HEK293 (cell line): ENCODE measurements at regions not wholly inside any gene's neighbourhood (a gene's known extent, or its start where the extent isn't known, plus 50 kb on each side); places are given as distances from the start of the nearest gene placed in this dataset.

Source experiments
- CTCF ChIA-PET: fragments of 350-600 bp; formaldehyde crosslinking; extraction: SDS; loops from one replicate; lab custom pipeline; 2021; ENCODE audit warnings: antibody characterized with exemption; lab: Yijun Ruan, JAX
- POLR2A ChIA-PET: fragments of 300-600 bp; formaldehyde crosslinking; extraction: SDS; loops from one replicate; lab custom pipeline; 2020; ENCODE audit warnings: antibody characterized with exemption, inconsistent platforms; lab: Yijun Ruan, JAX
- H3K27ac ChIP-seq: fragments of 200-500 bp; sonication (Bioruptor generic); 2 replicates; pipeline ENCODE4 v1.5.1; 2014; ENCODE audit warnings: low read depth, low read length, control low read depth, inconsistent platforms; ENCODE audit errors: extremely low read depth
- H3K36me3 ChIP-seq, 2 experiments: fragments of 200-500 bp in 1 of 2; sonication (Bioruptor generic) in 1 of 2; 1 replicate in 1 of 2; 2 replicates in 1 of 2; pipeline ENCODE4 v1.5.1; 2014 to 2017; ENCODE audit warnings: inconsistent platforms in 2 of 2, low read length in 2 of 2; ENCODE audit not compliant: control insufficient read depth in 2 of 2, insufficient read depth in 1 of 2
- H3K4me1 ChIP-seq: fragments of 200-500 bp; sonication (Bioruptor generic); 2 replicates; pipeline ENCODE4 v1.5.1; 2014; ENCODE audit warnings: mild to moderate bottlenecking, low read length, inconsistent platforms; ENCODE audit not compliant: control insufficient read depth, insufficient read depth
- H3K4me3 ChIP-seq: 2 replicates; pipeline ENCODE4 v1.5.1; 2011; ENCODE audit warnings: low read depth, mild to moderate bottlenecking, control low read depth, low read length, moderate library complexity
- H3K9me3 ChIP-seq: fragments of 200-500 bp; sonication (Bioruptor generic); 2 replicates; pipeline ENCODE4 v1.5.1; 2014; ENCODE audit warnings: low read depth, low read length, inconsistent platforms; ENCODE audit not compliant: control insufficient read depth, insufficient read depth
- FEZF1 ChIP-seq: fragments of 450-650 bp; formaldehyde crosslinking; IDR thresholded peaks from 2 replicates; pipeline ENCODE4 v1.5.1; 2016; ENCODE audit warnings: missing biosample characterization, missing genetic modification characterization
- GLIS1 ChIP-seq: fragments of 450-650 bp; formaldehyde crosslinking; IDR thresholded peaks from 2 replicates; pipeline ENCODE4 v1.5.1; 2016; ENCODE audit warnings: missing biosample characterization, missing genetic modification characterization
- HOXA7 ChIP-seq: sonication (generic); formaldehyde crosslinking; IDR thresholded peaks from 2 replicates; pipeline ENCODE4 v1.8.1; 2022; ENCODE audit warnings: missing genetic modification reagents, borderline replicate concordance
- IKZF3 ChIP-seq: fragments of 450-650 bp; IDR thresholded peaks from 2 replicates; pipeline ENCODE4 v1.5.0; 2018; ENCODE audit warnings: missing biosample characterization, mild to moderate bottlenecking, missing genetic modification characterization, moderate library complexity
- MYNN ChIP-seq: fragments of 450-650 bp; formaldehyde crosslinking; IDR thresholded peaks from 2 replicates; pipeline ENCODE4 v1.5.1; 2016; ENCODE audit warnings: missing biosample characterization, missing genetic modification characterization, borderline replicate concordance
- SETDB1 ChIP-seq: IDR thresholded peaks from one replicate; pipeline ENCODE4 v1.6.1; 2017; ENCODE audit warnings: mild to moderate bottlenecking, low read length, moderate library complexity, mixed read lengths; ENCODE audit not compliant: insufficient read length
- ZBTB21 ChIP-seq: fragments of 450-650 bp; formaldehyde crosslinking; IDR thresholded peaks from 2 replicates; pipeline ENCODE4 v1.5.1; 2017; ENCODE audit warnings: missing biosample characterization, missing genetic modification characterization
- ZEB2 ChIP-seq: fragments of 450-650 bp; formaldehyde crosslinking; IDR thresholded peaks from 2 replicates; pipeline ENCODE4 v1.5.1; 2016; ENCODE audit warnings: missing biosample characterization, missing genetic modification characterization
- ZFP3 ChIP-seq: fragments of 450-650 bp; formaldehyde crosslinking; IDR thresholded peaks from 2 replicates; pipeline ENCODE4 v1.5.1; 2016; ENCODE audit warnings: low read depth, missing biosample characterization, missing genetic modification characterization
- ZFP37 ChIP-seq: fragments of 450-650 bp; formaldehyde crosslinking; IDR thresholded peaks from 2 replicates; pipeline ENCODE4 v1.5.1; 2016; ENCODE audit warnings: missing biosample characterization, missing genetic modification characterization
- ZNF10 ChIP-seq: fragments of 450-650 bp; formaldehyde crosslinking; IDR thresholded peaks from 2 replicates; pipeline ENCODE4 v1.5.1; 2017; ENCODE audit warnings: missing biosample characterization, missing genetic modification characterization
- ZNF169 ChIP-seq: fragments of 450-650 bp; formaldehyde crosslinking; IDR thresholded peaks from 2 replicates; pipeline ENCODE4 v1.5.1; 2016; ENCODE audit warnings: missing biosample characterization, missing genetic modification characterization
- ZNF214 ChIP-seq: fragments of 450-650 bp; formaldehyde crosslinking; IDR thresholded peaks from 2 replicates; pipeline ENCODE4 v1.5.1; 2017; ENCODE audit warnings: missing biosample characterization, mild to moderate bottlenecking, missing genetic modification characterization, borderline replicate concordance
- ZNF335 ChIP-seq: fragments of 450-650 bp; formaldehyde crosslinking; conservative IDR thresholded peaks from 2 replicates; pipeline ENCODE4 v1.5.1; 2016; ENCODE audit warnings: missing biosample characterization, missing genetic modification characterization
- ZNF549 ChIP-seq: fragments of 450-650 bp; IDR thresholded peaks from 2 replicates; pipeline ENCODE4 v1.5.1; 2018; ENCODE audit warnings: missing biosample characterization, missing genetic modification characterization, mild to moderate bottlenecking, inconsistent platforms, moderate library complexity
- ZNF560 ChIP-seq: fragments of 450-650 bp; formaldehyde crosslinking; IDR thresholded peaks from 2 replicates; pipeline ENCODE4 v1.5.1; 2017; ENCODE audit warnings: missing biosample characterization, missing genetic modification characterization, borderline replicate concordance
- ZNF629 ChIP-seq: fragments of 450-650 bp; formaldehyde crosslinking; IDR thresholded peaks from 2 replicates; pipeline ENCODE4 v1.5.1; 2017; ENCODE audit warnings: missing biosample characterization, missing genetic modification characterization
- ZNF664 ChIP-seq: fragments of 450-650 bp; formaldehyde crosslinking; IDR thresholded peaks from 2 replicates; pipeline ENCODE4 v1.5.1; 2016; ENCODE audit warnings: missing biosample characterization, missing genetic modification characterization
- ZNF670 ChIP-seq: fragments of 450-650 bp; formaldehyde crosslinking; IDR thresholded peaks from 2 replicates; pipeline ENCODE4 v1.5.1; 2016; ENCODE audit warnings: missing biosample characterization, missing genetic modification characterization, low read depth
- ZNF76 ChIP-seq: fragments of 450-650 bp; formaldehyde crosslinking; IDR thresholded peaks from 2 replicates; pipeline ENCODE4; 2016; ENCODE audit warnings: low read depth, missing biosample characterization, missing genetic modification characterization, borderline replicate concordance
- ZNF791 ChIP-seq: fragments of 450-650 bp; formaldehyde crosslinking; IDR thresholded peaks from 2 replicates; pipeline ENCODE4 v1.5.1; 2016; ENCODE audit warnings: missing biosample characterization, missing genetic modification characterization
- TF ChIP-seq, protein P1 (sequence below): fragments of 450-650 bp; formaldehyde crosslinking; IDR thresholded peaks from 2 replicates; pipeline ENCODE4 v1.5.1; 2016; ENCODE audit warnings: missing biosample characterization, missing genetic modification characterization, borderline replicate concordance
- TF ChIP-seq, protein P2 (sequence below): fragments of 450-650 bp; formaldehyde crosslinking; IDR thresholded peaks from 2 replicates; pipeline ENCODE4 v1.5.1; 2017; ENCODE audit warnings: missing biosample characterization, missing genetic modification characterization
- TF ChIP-seq, protein P3 (sequence below): fragments of 450-650 bp; formaldehyde crosslinking; IDR thresholded peaks from 2 replicates; pipeline ENCODE4 v1.5.1; 2016; ENCODE audit warnings: missing biosample characterization, missing genetic modification characterization, low read depth
- TF ChIP-seq, protein P4 (sequence below): fragments of 450-650 bp; formaldehyde crosslinking; IDR thresholded peaks from 2 replicates; pipeline ENCODE4 v1.5.1; 2016; ENCODE audit warnings: missing biosample characterization, missing genetic modification characterization
- TF ChIP-seq, protein P5 (sequence below): fragments of 450-650 bp; formaldehyde crosslinking; IDR thresholded peaks from 2 replicates; pipeline ENCODE4; 2016; ENCODE audit warnings: missing biosample characterization, missing genetic modification characterization

DNA sequence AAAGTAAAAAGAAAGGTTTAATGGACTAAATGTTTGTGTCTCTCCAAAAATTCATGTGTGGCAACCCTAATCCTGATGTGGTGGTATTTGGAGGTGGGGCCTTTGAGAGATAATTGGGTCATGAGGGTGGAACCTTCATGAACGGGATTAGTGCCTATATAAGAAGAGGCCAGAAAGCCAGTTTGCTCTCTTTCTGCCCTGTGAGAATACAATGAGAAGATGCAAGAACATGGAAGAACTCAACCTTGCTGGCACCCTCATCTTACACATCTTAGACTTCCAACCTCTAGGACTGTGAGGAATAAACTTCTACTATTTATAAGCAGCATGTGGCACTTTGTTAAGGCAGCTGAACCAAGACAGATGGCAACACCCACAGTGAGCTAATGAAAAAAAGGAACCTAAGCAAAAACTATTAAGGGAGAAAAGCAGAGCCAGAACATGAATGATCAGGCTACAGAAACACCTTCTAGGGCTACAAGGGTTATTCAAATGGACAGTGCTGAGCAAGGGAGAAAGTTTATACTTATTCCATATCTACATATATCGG lies 159.5 kb downstream of the PLK2 start:
- Histone ChIP-seq H3K4me3 (no peak overlapping the region), H3K4me1 (no peaks in the 10 kb centered on the region)
- no peak for TF ChIP-seq MYNN
- TF ChIP-seq, protein P1, sequence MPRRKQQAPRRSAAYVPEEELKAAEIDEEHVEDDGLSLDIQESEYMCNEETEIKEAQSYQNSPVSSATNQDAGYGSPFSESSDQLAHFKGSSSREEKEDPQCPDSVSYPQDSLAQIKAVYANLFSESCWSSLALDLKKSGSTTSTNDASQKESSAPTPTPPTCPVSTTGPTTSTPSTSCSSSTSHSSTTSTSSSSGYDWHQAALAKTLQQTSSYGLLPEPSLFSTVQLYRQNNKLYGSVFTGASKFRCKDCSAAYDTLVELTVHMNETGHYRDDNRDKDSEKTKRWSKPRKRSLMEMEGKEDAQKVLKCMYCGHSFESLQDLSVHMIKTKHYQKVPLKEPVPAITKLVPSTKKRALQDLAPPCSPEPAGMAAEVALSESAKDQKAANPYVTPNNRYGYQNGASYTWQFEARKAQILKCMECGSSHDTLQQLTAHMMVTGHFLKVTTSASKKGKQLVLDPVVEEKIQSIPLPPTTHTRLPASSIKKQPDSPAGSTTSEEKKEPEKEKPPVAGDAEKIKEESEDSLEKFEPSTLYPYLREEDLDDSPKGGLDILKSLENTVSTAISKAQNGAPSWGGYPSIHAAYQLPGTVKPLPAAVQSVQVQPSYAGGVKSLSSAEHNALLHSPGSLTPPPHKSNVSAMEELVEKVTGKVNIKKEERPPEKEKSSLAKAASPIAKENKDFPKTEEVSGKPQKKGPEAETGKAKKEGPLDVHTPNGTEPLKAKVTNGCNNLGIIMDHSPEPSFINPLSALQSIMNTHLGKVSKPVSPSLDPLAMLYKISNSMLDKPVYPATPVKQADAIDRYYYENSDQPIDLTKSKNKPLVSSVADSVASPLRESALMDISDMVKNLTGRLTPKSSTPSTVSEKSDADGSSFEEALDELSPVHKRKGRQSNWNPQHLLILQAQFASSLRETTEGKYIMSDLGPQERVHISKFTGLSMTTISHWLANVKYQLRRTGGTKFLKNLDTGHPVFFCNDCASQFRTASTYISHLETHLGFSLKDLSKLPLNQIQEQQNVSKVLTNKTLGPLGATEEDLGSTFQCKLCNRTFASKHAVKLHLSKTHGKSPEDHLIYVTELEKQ (tag by site-specific recombination), result no peak
- TF ChIP-seq ZEB2 (tag by site-specific recombination), result no peak
- TF ChIP-seq ZFP37 (tag by site-specific recombination), result no peak
- no peak for TF ChIP-seq ZBTB21
- no peak for TF ChIP-seq ZNF549
- TF ChIP-seq SETDB1, result no peak
- no peak for TF ChIP-seq ZNF670 (tag by site-specific recombination)
- TF ChIP-seq IKZF3 (tag by site-specific recombination), result no peak
- TF ChIP-seq, protein P2, sequence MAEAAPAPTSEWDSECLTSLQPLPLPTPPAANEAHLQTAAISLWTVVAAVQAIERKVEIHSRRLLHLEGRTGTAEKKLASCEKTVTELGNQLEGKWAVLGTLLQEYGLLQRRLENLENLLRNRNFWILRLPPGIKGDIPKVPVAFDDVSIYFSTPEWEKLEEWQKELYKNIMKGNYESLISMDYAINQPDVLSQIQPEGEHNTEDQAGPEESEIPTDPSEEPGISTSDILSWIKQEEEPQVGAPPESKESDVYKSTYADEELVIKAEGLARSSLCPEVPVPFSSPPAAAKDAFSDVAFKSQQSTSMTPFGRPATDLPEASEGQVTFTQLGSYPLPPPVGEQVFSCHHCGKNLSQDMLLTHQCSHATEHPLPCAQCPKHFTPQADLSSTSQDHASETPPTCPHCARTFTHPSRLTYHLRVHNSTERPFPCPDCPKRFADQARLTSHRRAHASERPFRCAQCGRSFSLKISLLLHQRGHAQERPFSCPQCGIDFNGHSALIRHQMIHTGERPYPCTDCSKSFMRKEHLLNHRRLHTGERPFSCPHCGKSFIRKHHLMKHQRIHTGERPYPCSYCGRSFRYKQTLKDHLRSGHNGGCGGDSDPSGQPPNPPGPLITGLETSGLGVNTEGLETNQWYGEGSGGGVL (tag by site-specific recombination), result no peak
- TF ChIP-seq GLIS1 (tag by site-specific recombination), result no peak
- no peak for TF ChIP-seq ZNF335 (tag by site-specific recombination)
- no peak for TF ChIP-seq ZNF169
- TF ChIP-seq ZNF664 (tag by site-specific recombination), result no peak
- TF ChIP-seq, all 188 proteins: peak for 0
- Histone ChIP-seq H3K9me3 (no peaks in the 10 kb centered on the region), H3K27ac (no peak overlapping the region), H3K36me3 (no peaks in the 10 kb centered on the region)
- ChIA-PET CTCF (interaction anchor here (0.6 kb wide), 1 partner anchor 586 kb away, joined by 3 read pairs; no protein-coding TSS in a partner anchor), POLR2A (no interaction called here)

DNA sequence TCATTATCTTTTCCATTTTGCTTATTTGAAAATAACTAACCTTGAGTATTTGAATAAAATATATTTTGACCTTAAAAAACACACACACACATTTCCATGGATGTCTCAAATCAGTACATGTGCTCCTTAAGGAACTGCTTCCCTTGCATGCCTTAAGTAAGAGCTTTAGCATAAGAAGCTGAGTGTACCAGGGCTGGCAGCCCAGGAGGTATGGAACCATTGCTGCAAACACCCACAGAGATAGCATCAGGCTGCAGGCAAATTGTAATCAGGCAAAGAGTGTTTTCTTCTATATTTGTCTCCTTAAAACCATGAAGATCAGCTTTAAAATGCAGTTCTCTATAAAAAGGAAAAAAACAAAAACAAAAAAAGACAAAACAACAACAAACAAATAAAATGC lies 160.6 kb downstream of the PLK2 start:
- Histone ChIP-seq H3K4me3 (no peak overlapping the region), H3K36me3 (no peaks in the 10 kb centered on the region), H3K9me3 (no peaks in the 10 kb centered on the region), H3K4me1 (no peaks in the 10 kb centered on the region), H3K27ac (no peak overlapping the region)
- ChIA-PET CTCF (interaction anchor here (0.9 to 1.3 kb wide), 2 partner anchors 112 to 162 kb away, joined by 3 read pairs; no protein-coding TSS in a partner anchor), POLR2A (no interaction called here)
- no peak for TF ChIP-seq ZNF791 (tag by site-specific recombination)
- TF ChIP-seq, protein P3, sequence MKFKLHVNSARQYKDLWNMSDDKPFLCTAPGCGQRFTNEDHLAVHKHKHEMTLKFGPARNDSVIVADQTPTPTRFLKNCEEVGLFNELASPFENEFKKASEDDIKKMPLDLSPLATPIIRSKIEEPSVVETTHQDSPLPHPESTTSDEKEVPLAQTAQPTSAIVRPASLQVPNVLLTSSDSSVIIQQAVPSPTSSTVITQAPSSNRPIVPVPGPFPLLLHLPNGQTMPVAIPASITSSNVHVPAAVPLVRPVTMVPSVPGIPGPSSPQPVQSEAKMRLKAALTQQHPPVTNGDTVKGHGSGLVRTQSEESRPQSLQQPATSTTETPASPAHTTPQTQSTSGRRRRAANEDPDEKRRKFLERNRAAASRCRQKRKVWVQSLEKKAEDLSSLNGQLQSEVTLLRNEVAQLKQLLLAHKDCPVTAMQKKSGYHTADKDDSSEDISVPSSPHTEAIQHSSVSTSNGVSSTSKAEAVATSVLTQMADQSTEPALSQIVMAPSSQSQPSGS (tag by site-specific recombination), result no peak
- no peak for TF ChIP-seq HOXA7 (CRISPR knock-in tag)
- TF ChIP-seq ZNF10 (tag by site-specific recombination), result no peak
- no peak for TF ChIP-seq ZNF214
- no peak for TF ChIP-seq ZNF76
- TF ChIP-seq, protein P4, sequence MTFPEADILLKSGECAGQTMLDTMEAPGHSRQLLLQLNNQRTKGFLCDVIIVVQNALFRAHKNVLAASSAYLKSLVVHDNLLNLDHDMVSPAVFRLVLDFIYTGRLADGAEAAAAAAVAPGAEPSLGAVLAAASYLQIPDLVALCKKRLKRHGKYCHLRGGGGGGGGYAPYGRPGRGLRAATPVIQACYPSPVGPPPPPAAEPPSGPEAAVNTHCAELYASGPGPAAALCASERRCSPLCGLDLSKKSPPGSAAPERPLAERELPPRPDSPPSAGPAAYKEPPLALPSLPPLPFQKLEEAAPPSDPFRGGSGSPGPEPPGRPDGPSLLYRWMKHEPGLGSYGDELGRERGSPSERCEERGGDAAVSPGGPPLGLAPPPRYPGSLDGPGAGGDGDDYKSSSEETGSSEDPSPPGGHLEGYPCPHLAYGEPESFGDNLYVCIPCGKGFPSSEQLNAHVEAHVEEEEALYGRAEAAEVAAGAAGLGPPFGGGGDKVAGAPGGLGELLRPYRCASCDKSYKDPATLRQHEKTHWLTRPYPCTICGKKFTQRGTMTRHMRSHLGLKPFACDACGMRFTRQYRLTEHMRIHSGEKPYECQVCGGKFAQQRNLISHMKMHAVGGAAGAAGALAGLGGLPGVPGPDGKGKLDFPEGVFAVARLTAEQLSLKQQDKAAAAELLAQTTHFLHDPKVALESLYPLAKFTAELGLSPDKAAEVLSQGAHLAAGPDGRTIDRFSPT (tag by site-specific recombination), result no peak
- no peak for TF ChIP-seq ZNF560 (tag by site-specific recombination)
- no peak for TF ChIP-seq IKZF3 (tag by site-specific recombination)
- TF ChIP-seq, protein P5, sequence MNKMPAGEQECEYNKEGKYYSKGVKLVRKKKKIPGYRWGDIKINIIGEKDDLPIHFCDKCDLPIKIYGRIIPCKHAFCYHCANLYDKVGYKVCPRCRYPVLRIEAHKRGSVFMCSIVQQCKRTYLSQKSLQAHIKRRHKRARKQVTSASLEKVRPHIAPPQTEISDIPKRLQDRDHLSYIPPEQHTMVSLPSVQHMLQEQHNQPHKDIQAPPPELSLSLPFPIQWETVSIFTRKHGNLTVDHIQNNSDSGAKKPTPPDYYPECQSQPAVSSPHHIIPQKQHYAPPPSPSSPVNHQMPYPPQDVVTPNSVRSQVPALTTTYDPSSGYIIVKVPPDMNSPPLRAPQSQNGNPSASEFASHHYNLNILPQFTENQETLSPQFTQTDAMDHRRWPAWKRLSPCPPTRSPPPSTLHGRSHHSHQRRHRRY (tag by site-specific recombination), result no peak
- TF ChIP-seq ZFP3 (tag by site-specific recombination), result no peak
- TF ChIP-seq FEZF1, result no peak
- TF ChIP-seq ZNF629 (tag by site-specific recombination), result no peak
